HG02840 (cell line): ENCODE measurements at regions not wholly inside any gene's neighbourhood (a gene's known extent, or its start where the extent isn't known, plus 50 kb on each side); places are given as distances from the start of the nearest gene placed in this dataset.

ENCODE experiments used
- ATAC-seq: cut with Tn5 transposase; IDR thresholded peaks from one replicate; pipeline ENCODE4 v1.9.1; 2021; ENCODE audit warnings: mild to moderate bottlenecking, moderate library complexity, moderate number of reproducible peaks; ENCODE audit not compliant: unreplicated experiment, low FRiP score

- ATAC-seq: no peak
These were observed 107.5 kb downstream of the CYSLTR2 start for GRCh38 chr13:48761256-48761655.

GRCh38 chr13:48769107-48769704 is 115.5 kb downstream of the CYSLTR2 start:
- peak; percentile 72 for ATAC-seq

GRCh38 chr13:48770372-48770771 is 116.6 kb downstream of the CYSLTR2 start:
- no peak for ATAC-seq

GRCh38 chr13:48772908-48773307 is 119.2 kb downstream of the CYSLTR2 start:
- no peak for ATAC-seq

GRCh38 chr13:48773531-48774275 is 120.0 kb downstream of the CYSLTR2 start:
- ATAC-seq: no peak

GRCh38 chr13:48775285-48775684 is 121.6 kb downstream of the CYSLTR2 start:
- no peak for ATAC-seq

GRCh38 chr13:48775804-48776203 is 122.1 kb downstream of the CYSLTR2 start:
- ATAC-seq: no peak

GRCh38 chr13:48776401-48776800 is 122.7 kb downstream of the CYSLTR2 start:
- no peak for ATAC-seq

GRCh38 chr13:48778610-48779009 is 124.9 kb downstream of the CYSLTR2 start:
- ATAC-seq: no peak

- ATAC-seq: no peak
These were observed 127.1 kb downstream of the CYSLTR2 start for GRCh38 chr13:48780713-48781341.

- no peak for ATAC-seq
These were observed 128.7 kb downstream of the CYSLTR2 start for GRCh38 chr13:48782429-48782840.

- ATAC-seq: no peak
These were observed 129.5 kb downstream of the CYSLTR2 start for GRCh38 chr13:48783181-48783630.

- no peak for ATAC-seq
These were observed 130.0 kb downstream of the CYSLTR2 start for GRCh38 chr13:48783695-48784230.

GRCh38 chr13:48784916-48785548 is 131.3 kb downstream of the CYSLTR2 start:
- ATAC-seq: no peak

GRCh38 chr13:48790199-48790598 is 136.5 kb downstream of the CYSLTR2 start:
- no peak for ATAC-seq

- no peak for ATAC-seq
These were observed 137.2 kb downstream of the CYSLTR2 start for GRCh38 chr13:48790966-48791365.

GRCh38 chr13:48797127-48797526 is 143.4 kb downstream of the CYSLTR2 start:
- ATAC-seq: no peak

- ATAC-seq: no peak
These were observed 144.0 kb downstream of the CYSLTR2 start for GRCh38 chr13:48797761-48798160.

GRCh38 chr13:48798180-48798579 is 144.5 kb downstream of the CYSLTR2 start:
- no peak for ATAC-seq

GRCh38 chr13:48801255-48801654 is 147.5 kb downstream of the CYSLTR2 start:
- no peak for ATAC-seq
